HG03066 (cell line): ENCODE measurements at regions not wholly inside any gene's neighbourhood (a gene's known extent, or its start where the extent isn't known, plus 50 kb on each side); places are given as distances from the start of the nearest gene placed in this dataset.
"Not testable (repeated sequence)": the region's sequence is repeated elsewhere in the genome, so short reads cannot be mapped to it uniquely, and the experiment has no call there.

Experiments used
- ATAC-seq: cut with Tn5 transposase; IDR thresholded peaks from one replicate; pipeline ENCODE4 v1.9.1; 2021; ENCODE audit warnings: low read depth; ENCODE audit not compliant: unreplicated experiment

DNA sequence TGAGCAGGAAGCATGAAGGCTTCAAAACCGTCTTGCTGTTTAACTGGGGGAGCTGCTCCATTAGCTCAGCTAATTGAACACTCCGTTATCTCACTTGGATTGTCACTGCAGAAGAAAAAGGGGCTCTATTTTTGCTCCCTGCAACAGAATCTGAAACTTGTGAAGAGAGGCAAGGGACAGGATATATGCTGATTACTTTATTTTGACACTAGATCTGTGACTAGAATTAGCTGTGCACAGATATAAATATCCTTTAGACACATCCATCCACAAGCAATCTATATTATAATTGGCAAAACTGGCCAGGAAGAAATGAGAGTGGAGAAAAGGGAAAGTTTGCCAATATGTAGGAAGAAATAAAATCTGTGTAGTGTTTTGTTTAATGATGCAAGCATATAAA, 700.1 kb upstream of the CHAC2 start:
- no peak for ATAC-seq

DNA sequence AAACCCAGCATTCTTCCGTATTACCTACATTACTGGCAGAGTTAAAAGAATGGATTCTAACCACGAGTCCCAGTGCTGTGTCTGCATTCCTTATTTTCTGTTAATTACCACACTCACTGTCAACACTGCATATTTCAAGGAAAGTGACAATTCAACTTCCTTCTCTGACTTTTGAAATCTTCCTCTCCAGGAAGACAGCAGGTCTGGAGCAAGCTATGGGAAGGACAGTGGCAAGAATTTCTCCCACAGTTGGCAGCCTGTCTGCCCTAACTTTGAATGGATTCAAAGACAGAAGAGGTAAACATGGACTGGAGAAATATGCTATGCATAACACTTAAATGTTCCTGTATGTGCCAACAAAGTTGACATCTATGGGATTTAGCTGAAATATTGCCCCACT, 700.5 kb upstream of the CHAC2 start:
- ATAC-seq, result no peak

GRCh38 chr2:53064154-53064553, 703.5 kb upstream of the CHAC2 start:
- no peak for ATAC-seq

DNA sequence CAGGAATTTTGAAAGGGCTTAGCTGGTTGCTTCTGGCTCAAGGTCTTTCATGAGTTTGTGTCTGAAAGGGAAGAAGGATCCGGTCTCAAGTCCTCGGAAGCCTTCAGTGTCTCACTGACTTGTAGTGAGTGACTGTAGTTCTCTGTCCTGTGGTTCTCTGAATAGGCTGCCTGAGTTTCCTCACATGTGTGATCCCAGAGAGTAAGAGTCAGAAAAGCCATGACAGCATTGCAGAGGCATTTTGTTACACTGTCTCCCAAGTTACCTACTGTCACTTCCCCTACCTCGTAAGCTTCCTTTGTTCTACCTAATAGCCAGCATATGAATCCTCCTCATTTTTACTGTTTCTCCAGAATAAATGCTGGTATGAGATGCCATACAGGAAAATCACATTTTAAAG, 709.1 kb upstream of the CHAC2 start:
- ATAC-seq, result no peak

GRCh38 chr2:53053937-53054336, 713.7 kb upstream of the CHAC2 start:
- ATAC-seq, result no peak

DNA sequence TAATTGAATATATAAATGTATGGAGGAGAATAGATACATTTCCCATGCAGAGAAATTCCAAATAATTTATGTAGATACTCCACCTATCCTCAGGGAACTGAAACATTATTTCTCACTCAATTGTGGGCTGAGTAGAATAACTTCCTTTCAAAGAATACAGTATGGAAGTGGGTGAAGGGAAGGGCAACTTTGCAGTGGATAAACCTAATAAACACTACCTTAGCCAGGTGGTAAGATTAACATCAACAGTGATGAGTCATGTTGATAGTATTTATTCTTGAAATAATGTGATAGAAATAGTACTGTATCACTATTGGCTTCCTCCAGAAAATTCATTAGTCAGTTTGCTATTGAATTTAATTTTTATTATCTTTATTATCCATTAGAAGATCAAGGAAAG, 716.4 kb upstream of the CHAC2 start:
- ATAC-seq, result no peak

DNA sequence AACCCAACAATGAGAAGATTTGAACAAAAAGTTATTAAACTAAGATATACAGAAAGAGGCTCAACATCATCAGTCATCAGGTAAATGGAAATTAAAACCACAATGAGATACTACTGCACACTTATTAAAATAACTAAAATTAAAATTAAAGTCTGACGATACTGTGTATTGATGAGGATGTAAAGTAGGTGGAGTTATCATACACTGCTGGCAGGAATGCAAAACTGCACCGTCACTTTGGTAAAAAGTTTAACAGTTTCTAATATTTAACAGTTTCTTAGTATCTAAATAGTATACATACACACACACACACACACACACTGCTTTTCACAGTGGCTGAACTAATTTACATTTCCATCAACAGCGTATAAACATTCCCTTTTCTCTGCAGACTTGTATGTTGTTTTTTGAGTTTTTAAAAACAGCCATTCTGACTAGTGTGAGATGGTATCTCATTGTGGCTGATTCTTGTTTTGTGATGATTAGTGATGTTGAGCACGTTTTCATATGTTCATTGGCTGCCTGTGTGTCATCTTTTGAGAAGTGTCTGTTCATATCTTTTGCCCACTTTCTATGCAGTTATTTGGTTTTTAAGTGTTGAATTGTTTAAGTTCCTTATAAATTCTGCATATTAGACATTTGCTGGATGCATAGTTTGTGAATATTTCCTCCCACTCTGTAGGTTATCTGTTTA, 726.9 kb upstream of the CHAC2 start:
- ATAC-seq, result no peak

GRCh38 chr2:53036196-53036595, 731.4 kb upstream of the CHAC2 start:
- ATAC-seq, result no peak

GRCh38 chr2:53035153-53035552, 732.5 kb upstream of the CHAC2 start:
- no peak for ATAC-seq

DNA sequence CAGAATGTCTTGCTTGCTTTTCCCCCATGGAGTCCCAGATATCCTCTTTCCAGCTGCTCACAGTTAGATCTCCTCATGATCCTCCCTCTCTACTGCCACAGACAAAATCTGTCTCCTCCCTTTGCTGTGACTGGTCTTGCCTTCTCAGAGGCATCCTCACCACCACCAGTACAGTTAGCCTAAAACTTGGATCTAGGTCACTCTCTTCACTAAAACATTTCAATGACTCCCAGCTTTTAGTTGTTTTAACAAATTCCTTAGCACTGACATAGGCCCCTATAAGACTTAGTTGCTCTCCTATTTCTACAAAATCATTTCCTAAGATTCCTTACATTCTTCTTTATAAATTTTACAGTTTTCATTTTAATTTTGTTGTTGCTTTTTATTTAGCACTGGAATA, 734.2 kb upstream of the CHAC2 start:
- ATAC-seq, result no peak

GRCh38 chr2:53028746-53029423, 738.7 kb upstream of the CHAC2 start:
- no peak for ATAC-seq

DNA sequence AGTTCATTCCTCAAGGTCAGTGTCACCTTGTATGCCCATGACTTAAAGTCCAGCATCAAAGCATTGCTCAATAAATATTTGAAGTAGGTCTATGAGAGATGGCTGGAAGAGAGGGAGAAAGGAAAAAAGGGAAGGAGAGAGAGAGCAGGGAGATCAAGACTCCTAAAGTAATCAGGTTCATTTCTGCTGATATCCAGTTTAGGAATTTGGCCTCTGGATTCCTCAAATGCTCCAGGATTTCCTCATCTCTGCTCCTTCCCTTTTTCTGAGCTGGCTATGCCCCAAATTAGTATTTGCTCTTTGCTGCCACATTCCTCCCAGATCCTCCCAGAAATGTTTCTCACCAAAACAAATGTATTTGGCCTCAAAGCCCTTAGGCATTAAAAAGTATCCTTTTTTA, 739.4 kb upstream of the CHAC2 start:
- ATAC-seq, result no peak

- ATAC-seq, result not testable (repeated sequence)
Measured at GRCh38 chr2:53022248-53022647, 745.4 kb upstream of the CHAC2 start.

- no peak for ATAC-seq
Measured at GRCh38 chr2:53021828-53022227, 745.8 kb upstream of the CHAC2 start.

DNA sequence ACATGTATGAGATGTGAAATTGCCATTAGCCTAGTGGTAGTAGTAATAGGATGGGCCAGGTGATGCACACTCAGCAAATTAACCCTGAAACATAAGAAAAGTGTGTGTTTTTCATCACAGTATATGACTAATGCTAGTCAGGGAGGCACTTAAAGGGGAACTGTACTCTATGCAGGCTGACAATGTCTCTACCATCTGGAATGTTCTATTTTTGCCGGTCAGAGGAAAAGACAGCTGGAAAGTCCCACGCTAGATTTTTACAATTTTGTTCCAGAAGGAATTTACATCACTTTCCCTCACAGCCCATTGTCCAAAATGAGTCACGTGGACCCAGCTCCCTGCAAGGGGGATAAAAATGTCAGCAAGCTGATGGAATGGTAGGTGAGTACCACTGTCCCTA, 746.3 kb upstream of the CHAC2 start:
- no peak for ATAC-seq

GRCh38 chr2:53018825-53019425, 748.7 kb upstream of the CHAC2 start:
- no peak for ATAC-seq

DNA sequence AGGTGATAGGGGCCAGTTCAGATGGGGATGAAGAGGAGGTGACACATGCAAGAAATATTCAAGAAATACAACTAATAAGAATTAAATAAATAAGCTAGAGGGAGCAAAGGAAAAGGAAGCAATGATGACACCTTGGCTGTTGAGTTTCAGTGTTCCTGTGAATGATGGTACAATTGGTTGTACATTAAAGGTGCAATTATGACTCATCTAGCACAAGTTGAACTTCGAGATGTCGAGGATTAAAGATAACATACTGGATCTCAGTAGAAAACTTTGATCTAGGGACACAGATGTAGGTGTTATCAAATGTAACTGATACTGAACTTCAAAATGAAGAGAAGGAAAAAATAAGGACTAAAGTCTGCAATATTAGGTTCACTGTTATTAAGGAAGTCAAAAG, 760.6 kb upstream of the CHAC2 start:
- ATAC-seq, result no peak

DNA sequence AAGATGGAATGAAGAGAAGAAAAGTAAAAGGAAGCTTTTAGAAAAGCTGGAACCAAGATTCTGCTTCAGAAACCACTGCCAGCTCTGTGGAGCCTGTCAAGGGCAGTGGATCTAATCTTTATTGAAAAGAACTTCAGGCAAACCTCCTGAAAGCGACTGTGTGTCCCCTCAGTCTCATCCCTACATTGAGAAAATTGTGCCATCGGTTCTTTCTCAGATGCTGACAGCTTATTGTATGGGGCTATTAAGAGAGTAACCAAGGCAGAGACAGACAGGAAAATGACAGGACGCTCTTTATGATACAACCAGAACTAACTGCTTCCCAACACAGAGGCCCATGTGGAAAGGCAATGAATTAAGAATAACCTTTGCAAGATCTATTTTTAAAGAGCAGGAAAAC, 763.2 kb upstream of the CHAC2 start:
- no peak for ATAC-seq

DNA sequence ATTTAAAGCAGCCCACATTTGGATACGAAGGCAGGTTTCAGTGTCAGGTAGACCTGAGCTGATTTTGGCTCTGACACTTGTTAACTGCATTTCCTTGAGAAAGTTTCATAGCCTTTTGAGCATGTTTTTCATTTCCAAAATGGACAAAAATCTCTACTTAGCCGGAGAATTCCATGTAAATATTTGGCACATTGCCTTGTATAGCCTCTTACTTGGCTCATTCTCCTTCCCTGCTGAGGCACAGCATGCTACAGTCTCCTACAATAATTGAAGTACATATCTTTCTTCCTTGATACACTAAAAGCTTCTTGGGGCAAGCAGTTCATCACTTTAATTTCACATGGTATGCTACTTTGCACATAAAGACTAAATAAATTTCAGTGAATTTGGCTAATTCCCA, 772.2 kb upstream of the CHAC2 start:
- no peak for ATAC-seq

GRCh38 chr2:52976143-52976949, 791.3 kb upstream of the CHAC2 start:
- ATAC-seq, result no peak

- no peak for ATAC-seq
Measured at GRCh38 chr2:52974127-52974526, 793.5 kb upstream of the CHAC2 start.
